Stomach (tissue), 4 donors: ENCODE measurements at regions not wholly inside any gene's neighbourhood (a gene's known extent, or its start where the extent isn't known, plus 50 kb on each side); places are given as distances from the start of the nearest gene placed in this dataset.

Experiments used
- POLR2A ChIP-seq, 4 donors: fragments of 450-650 bp; IDR thresholded peaks; one replicate each; pipeline ENCODE4 v1.6.1; 2016; ENCODE audit warnings: antibody characterized with exemption in 4 of 4, control low read depth in 2 of 4, mild to moderate bottlenecking in 1 of 4, moderate library complexity in 1 of 4
- POLR2AphosphoS5 ChIP-seq, 3 donors: sonication (generic); formaldehyde crosslinking; IDR thresholded peaks; one replicate each; pipeline ENCODE4 v1.6.1; 2016; ENCODE audit warnings: antibody characterized with exemption in 3 of 3
- TF ChIP-seq, protein P1 (sequence below), 7 experiments: fragments of 450-650 bp in 4 of 7; fragments of 200-600 bp in 3 of 7; sonication (generic) in 3 of 7; IDR thresholded peaks; one replicate each; pipeline ENCODE4 v1.5.1; 2016 to 2019; ENCODE audit warnings: antibody characterized with exemption in 7 of 7, control low read depth in 2 of 7, mild to moderate bottlenecking in 1 of 7

DNA sequence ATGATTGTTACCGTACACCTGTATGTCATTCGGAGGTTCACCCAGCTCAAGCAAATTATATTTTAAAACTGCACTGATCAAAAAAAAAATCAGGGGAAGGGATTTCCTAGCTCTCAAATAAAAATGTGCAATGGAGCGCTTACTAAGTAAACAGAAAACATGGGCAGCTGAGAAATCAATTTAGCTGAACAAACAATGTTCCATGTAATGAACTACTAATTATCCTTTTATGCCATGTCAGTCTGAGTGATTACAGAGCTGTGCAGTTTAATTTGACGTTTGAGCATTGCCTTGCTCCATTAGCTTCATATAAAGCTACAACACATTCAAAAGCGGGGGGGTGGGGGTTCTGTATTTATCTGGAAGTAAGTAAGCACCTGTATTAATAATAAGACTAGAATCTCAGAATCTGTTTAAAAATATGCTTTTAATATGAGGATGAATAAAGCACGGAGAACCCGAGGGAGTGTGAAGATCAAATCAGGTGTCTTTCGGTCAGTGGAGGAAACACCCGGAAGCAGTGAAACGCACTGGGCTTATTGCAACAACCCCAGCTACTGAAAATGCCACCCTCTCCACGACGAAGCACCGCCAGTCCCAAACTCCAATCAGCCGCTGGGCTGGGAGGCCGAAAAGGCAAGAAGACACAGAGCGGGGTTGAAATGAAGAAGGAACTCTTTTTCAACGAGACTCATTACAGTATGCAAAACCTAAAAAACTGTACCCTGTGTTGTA lies 196.5 kb upstream of the ATP11B start:
- TF ChIP-seq, protein P1, sequence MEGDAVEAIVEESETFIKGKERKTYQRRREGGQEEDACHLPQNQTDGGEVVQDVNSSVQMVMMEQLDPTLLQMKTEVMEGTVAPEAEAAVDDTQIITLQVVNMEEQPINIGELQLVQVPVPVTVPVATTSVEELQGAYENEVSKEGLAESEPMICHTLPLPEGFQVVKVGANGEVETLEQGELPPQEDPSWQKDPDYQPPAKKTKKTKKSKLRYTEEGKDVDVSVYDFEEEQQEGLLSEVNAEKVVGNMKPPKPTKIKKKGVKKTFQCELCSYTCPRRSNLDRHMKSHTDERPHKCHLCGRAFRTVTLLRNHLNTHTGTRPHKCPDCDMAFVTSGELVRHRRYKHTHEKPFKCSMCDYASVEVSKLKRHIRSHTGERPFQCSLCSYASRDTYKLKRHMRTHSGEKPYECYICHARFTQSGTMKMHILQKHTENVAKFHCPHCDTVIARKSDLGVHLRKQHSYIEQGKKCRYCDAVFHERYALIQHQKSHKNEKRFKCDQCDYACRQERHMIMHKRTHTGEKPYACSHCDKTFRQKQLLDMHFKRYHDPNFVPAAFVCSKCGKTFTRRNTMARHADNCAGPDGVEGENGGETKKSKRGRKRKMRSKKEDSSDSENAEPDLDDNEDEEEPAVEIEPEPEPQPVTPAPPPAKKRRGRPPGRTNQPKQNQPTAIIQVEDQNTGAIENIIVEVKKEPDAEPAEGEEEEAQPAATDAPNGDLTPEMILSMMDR (IDR thresholded peaks at IDR 0.05), result no peak
- TF ChIP-seq POLR2AphosphoS5 (IDR thresholded peaks at IDR 0.05) (no peak), POLR2A (IDR thresholded peaks at IDR 0.05) (no peak)
